Parathyroid adenoma (tissue), 2 donors: ENCODE measurements at regions not wholly inside any gene's neighbourhood (a gene's known extent, or its start where the extent isn't known, plus 50 kb on each side); places are given as distances from the start of the nearest gene placed in this dataset.

Source experiments
- H2AFZ ChIP-seq: fragments of 300-600 bp; sonication (generic); one replicate; pipeline ENCODE4 v1.7.0; 2017; ENCODE audit warnings: antibody characterized with exemption, mild to moderate bottlenecking
- H3K27ac ChIP-seq: fragments of 300-600 bp; sonication (generic); one replicate; pipeline ENCODE4 v1.7.0; 2017
- H3K27me3 ChIP-seq: fragments of 300-600 bp; sonication (generic); one replicate; pipeline ENCODE4 v1.7.0; 2017; ENCODE audit warnings: low read length; ENCODE audit not compliant: control insufficient read depth, insufficient read depth
- H3K36me3 ChIP-seq: fragments of 300-600 bp; sonication (generic); one replicate; pipeline ENCODE4 v1.7.0; 2017; ENCODE audit warnings: low read length; ENCODE audit not compliant: control insufficient read depth, insufficient read depth
- H3K4me1 ChIP-seq: fragments of 300-600 bp; sonication (generic); one replicate; pipeline ENCODE4 v1.7.0; 2017; ENCODE audit warnings: control low read depth
- H3K4me2 ChIP-seq: fragments of 300-600 bp; sonication (generic); one replicate; pipeline ENCODE4 v1.7.0; 2017; ENCODE audit warnings: low read length
- H3K4me3 ChIP-seq: fragments of 300-600 bp; sonication (generic); one replicate; pipeline ENCODE4 v1.7.0; 2017; ENCODE audit warnings: low read depth, low read length
- H3K79me2 ChIP-seq: fragments of 300-600 bp; sonication (generic); one replicate; pipeline ENCODE4 v1.7.0; 2017; ENCODE audit warnings: control low read depth
- H3K9ac ChIP-seq: fragments of 300-600 bp; sonication (generic); one replicate; pipeline ENCODE4 v1.7.0; 2017; ENCODE audit warnings: mild to moderate bottlenecking
- H3K9me3 ChIP-seq: fragments of 300-600 bp; sonication (generic); one replicate; pipeline ENCODE4 v1.7.0; 2017; ENCODE audit warnings: low read length; ENCODE audit not compliant: control insufficient read depth
- CTCF ChIP-seq: fragments of 300-600 bp; sonication (generic); IDR thresholded peaks from one replicate; pipeline ENCODE4 v1.7.0; 2017; ENCODE audit warnings: antibody characterized with exemption, mild to moderate bottlenecking
- donor health status: primary hyperparathyroidism.

- Histone ChIP-seq H3K9me3 (no peaks in the 10 kb centered on the region), H3K27me3 (no peaks in the 10 kb centered on the region), H2AFZ (no peak overlapping the region), H3K79me2 (no peaks in the 10 kb centered on the region), H3K4me1 (no peaks in the 10 kb centered on the region), H3K36me3 (no peaks in the 10 kb centered on the region), H3K27ac (no peak overlapping the region), H3K4me3 (no peak overlapping the region), H3K4me2 (no peak overlapping the region), H3K9ac (no peak overlapping the region)
- TF ChIP-seq CTCF = no peak
These were observed 156.6 kb downstream of the NOC3L start for GRCh38 chr10:94206176-94206575.

- no peak overlapping the region for H3K4me3 ChIP-seq
- H3K27me3 ChIP-seq = no peaks in the 10 kb centered on the region
- no peak overlapping the region for H3K9ac ChIP-seq
- H3K27ac ChIP-seq = no peak overlapping the region
- H3K36me3 ChIP-seq = no peaks in the 10 kb centered on the region
- H3K79me2 ChIP-seq = no peaks in the 10 kb centered on the region
- no peak overlapping the region for H3K4me2 ChIP-seq
- H3K9me3 ChIP-seq = no peaks in the 10 kb centered on the region
- H3K4me1 ChIP-seq = no peaks in the 10 kb centered on the region
- H2AFZ ChIP-seq = no peak overlapping the region
- no peak for TF ChIP-seq CTCF
These were observed 154.4 kb downstream of the NOC3L start for GRCh38 chr10:94208315-94208714.

GRCh38 chr10:94210440-94211168, 152.1 kb downstream of the NOC3L start:
- Histone ChIP-seq H3K79me2 (no peaks in the 10 kb centered on the region), H3K4me1 (no peaks in the 10 kb centered on the region), H3K9ac (no peak overlapping the region), H3K4me2 (no peak overlapping the region), H3K27me3 (no peaks in the 10 kb centered on the region), H3K9me3 (no peaks in the 10 kb centered on the region), H2AFZ (no peak overlapping the region), H3K27ac (no peak overlapping the region), H3K36me3 (no peaks in the 10 kb centered on the region), H3K4me3 (no peak overlapping the region)
- no peak for TF ChIP-seq CTCF

GRCh38 chr10:94211169-94211510, 151.6 kb downstream of the NOC3L start:
- no peak overlapping the region for H3K4me3 ChIP-seq
- no peak for TF ChIP-seq CTCF
- no peak overlapping the region for H3K9ac ChIP-seq
- H3K4me2 ChIP-seq = no peak overlapping the region
- no peaks in the 10 kb centered on the region for H3K9me3 ChIP-seq
- H2AFZ ChIP-seq = no peak overlapping the region
- no peak overlapping the region for H3K27ac ChIP-seq
- H3K4me1 ChIP-seq = no peaks in the 10 kb centered on the region
- H3K79me2 ChIP-seq = no peaks in the 10 kb centered on the region
- H3K27me3 ChIP-seq = no peaks in the 10 kb centered on the region
- H3K36me3 ChIP-seq = no peaks in the 10 kb centered on the region

GRCh38 chr10:94213001-94213530, 149.7 kb downstream of the NOC3L start:
- no peaks in the 10 kb centered on the region for H3K79me2 ChIP-seq
- no peaks in the 10 kb centered on the region for H3K27me3 ChIP-seq
- no peaks in the 10 kb centered on the region for H3K9me3 ChIP-seq
- no peak overlapping the region for H3K4me2 ChIP-seq
- H2AFZ ChIP-seq = no peak overlapping the region
- H3K36me3 ChIP-seq = no peaks in the 10 kb centered on the region
- no peak overlapping the region for H3K9ac ChIP-seq
- no peak overlapping the region for H3K4me3 ChIP-seq
- no peak for TF ChIP-seq CTCF
- H3K27ac ChIP-seq = no peak overlapping the region
- H3K4me1 ChIP-seq = no peaks in the 10 kb centered on the region
